HepG2 (cell line): ENCODE measurements at regions not wholly inside any gene's neighbourhood (a gene's known extent, or its start where the extent isn't known, plus 50 kb on each side); places are given as distances from the start of the nearest gene placed in this dataset.

Experiments used
- ATAC-seq: fragments of 200-7000 bp; cut with Tn5 transposase; 3 replicates; pipeline ENCODE4 v1.9.1; 2020; ENCODE audit warnings: mild to moderate bottlenecking, moderate library complexity
- BruUV-seq: library from RNA; stranded (reverse); fragments of 400-500 nt; replicated peaks from 2 replicates; lab custom pipeline; 2021; lab: Mats Ljungman, UMichigan
- CTCF ChIA-PET: fragments of 300-600 bp; formaldehyde crosslinking; extraction: SDS; loops from one replicate; lab custom pipeline; 2021; ENCODE audit warnings: low total read pairs, inconsistent platforms, low intra/inter-chr PET ratio; lab: Yijun Ruan, JAX
- POLR2A ChIA-PET: fragments of 350-600 bp; sonication (Branson Sonifier 250); formaldehyde crosslinking; loops from one replicate; lab custom pipeline; 2020; ENCODE audit warnings: antibody characterized with exemption, inconsistent platforms; lab: Yijun Ruan, JAX
- DNase-seq: peaks from one replicate; pipeline ENCODE4 v3.0.0-alpha.2; 2015; ENCODE audit warnings: low spot score
- FAIRE-seq: peaks from 3 replicates; lab custom pipeline; 2011; peaks lifted over from hg19 to GRCh38; lab: Jason Lieb, UNC
- H2AFZ ChIP-seq: one replicate; pipeline ENCODE4 v1.6.1; 2011; ENCODE audit warnings: low read length, inconsistent platforms
- H3K27ac ChIP-seq: fragments of 300-600 bp; 3 replicates; pipeline ENCODE4 v1.8.0; 2011; ENCODE audit warnings: mixed run types, mild to moderate bottlenecking, mixed read lengths, low read length, inconsistent platforms; ENCODE audit not compliant: insufficient read depth; ENCODE audit errors: extremely low read length
- H3K27me3 ChIP-seq, 2 experiments: fragments of 200-600 bp in 1 of 2; 2 replicates in 1 of 2; 3 replicates in 1 of 2; pipeline versions ENCODE4 v1.6.0 to v1.8.0; 2011; ENCODE audit warnings: low read length in 2 of 2, mild to moderate bottlenecking in 2 of 2, moderate library complexity in 2 of 2, inconsistent platforms in 1 of 2; ENCODE audit not compliant: insufficient read depth in 2 of 2, control insufficient read depth in 1 of 2
- H3K36me3 ChIP-seq, 2 experiments: fragments of 200-600 bp in 1 of 2; replicated peaks in 1 of 2; 2 replicates in 1 of 2; 3 replicates in 1 of 2; pipeline versions ENCODE4 v1.5.1 to v1.8.0; 2011; ENCODE audit warnings: low read length in 2 of 2, inconsistent platforms in 1 of 2; ENCODE audit not compliant: insufficient read depth in 2 of 2, control insufficient read depth in 1 of 2
- H3K4me1 ChIP-seq: 2 replicates; pipeline ENCODE4 v1.5.1; 2012; ENCODE audit warnings: low read length, inconsistent platforms; ENCODE audit not compliant: insufficient read depth
- H3K4me2 ChIP-seq: 2 replicates; pipeline ENCODE4 v1.6.0; 2011; ENCODE audit warnings: low read depth, low read length, inconsistent platforms
- H3K4me3 ChIP-seq, 3 experiments: fragments of 200-600 bp in 1 of 3; sonication (generic), shearing (Covaris generic) in 1 of 3; replicated peaks in 1 of 3; 2 replicates each; pipeline ENCODE4 v1.5.1; 2011 to 2016; ENCODE audit warnings: low read length in 3 of 3, inconsistent platforms in 2 of 3, low read depth in 2 of 3, mild to moderate bottlenecking in 2 of 3, control low read depth in 1 of 3, mixed read lengths in 1 of 3; ENCODE audit not compliant: insufficient read depth in 1 of 3
- H3K79me2 ChIP-seq: one replicate; pipeline ENCODE4 v1.6.1; 2011; ENCODE audit warnings: low read length, inconsistent platforms; ENCODE audit not compliant: insufficient read depth
- H3K9ac ChIP-seq: 2 replicates; pipeline ENCODE4 v1.6.0; 2011; ENCODE audit warnings: mild to moderate bottlenecking, low read depth, low read length, inconsistent platforms; ENCODE audit not compliant: insufficient read depth
- H3K9me3 ChIP-seq: 2 replicates; pipeline ENCODE4 v1.5.1; 2012; ENCODE audit warnings: mild to moderate bottlenecking, low read length
- H4K20me1 ChIP-seq: 2 replicates; pipeline ENCODE4 v1.6.0; 2011; ENCODE audit warnings: inconsistent platforms, mild to moderate bottlenecking, low read length, moderate library complexity; ENCODE audit not compliant: insufficient read depth
- ATF7-NPFF ChIP-seq: sonication (generic); formaldehyde crosslinking; IDR thresholded peaks from 2 replicates; pipeline ENCODE4 v1.8.1; 2023; ENCODE audit warnings: mild to moderate bottlenecking, low read depth, missing genetic modification reagents, moderate library complexity
- CREM ChIP-seq, 2 experiments: sonication (generic) in 1 of 2; formaldehyde crosslinking in 1 of 2; IDR thresholded peaks; 2 replicates each; pipeline versions ENCODE4 v1.4.0 to v1.6.1; 2016 to 2020; ENCODE audit warnings: antibody characterized with exemption in 1 of 2, mild to moderate bottlenecking in 1 of 2, missing genetic modification reagents in 1 of 2
- ETV5 ChIP-seq: IDR thresholded peaks from 2 replicates; pipeline ENCODE4 v1.6.1; 2018; ENCODE audit warnings: missing biosample characterization, missing genetic modification reagents, inconsistent platforms, borderline replicate concordance
- KLF6 ChIP-seq: IDR thresholded peaks from 2 replicates; pipeline ENCODE4 v1.8.0; 2016; ENCODE audit warnings: missing biosample characterization, missing genetic modification reagents
- NR1H2 ChIP-seq: sonication (generic); formaldehyde crosslinking; IDR thresholded peaks from 2 replicates; pipeline ENCODE4 v1.8.1; 2022; ENCODE audit warnings: low read depth, missing genetic modification reagents, borderline replicate concordance
- PITX1 ChIP-seq: sonication (generic); formaldehyde crosslinking; IDR thresholded peaks from 2 replicates; pipeline ENCODE4 v1.5.1; 2020; ENCODE audit warnings: mild to moderate bottlenecking, missing genetic modification reagents
- SYNCRIP ChIP-seq: fragments of 200-400 bp; formaldehyde crosslinking; IDR thresholded peaks from 2 replicates; pipeline ENCODE4 v1.6.1; 2018; ENCODE audit warnings: mild to moderate bottlenecking, low read depth, low read length; ENCODE audit not compliant: insufficient read depth
- ZNF138 ChIP-seq: sonication (generic); formaldehyde crosslinking; IDR thresholded peaks from 2 replicates; pipeline ENCODE4 v1.5.0; 2020; ENCODE audit warnings: mild to moderate bottlenecking, low read depth, missing genetic modification reagents
- ZNF234 ChIP-seq: sonication (generic); formaldehyde crosslinking; conservative IDR thresholded peaks from 2 replicates; pipeline ENCODE4 v1.5.1; 2020; ENCODE audit warnings: mild to moderate bottlenecking, missing genetic modification reagents
- ZNF274 ChIP-seq: sonication (generic); formaldehyde crosslinking; IDR thresholded peaks from 2 replicates; pipeline ENCODE4 v1.5.1; 2020; ENCODE audit warnings: mild to moderate bottlenecking, missing genetic modification reagents
- ZNF451 ChIP-seq: sonication (generic); formaldehyde crosslinking; IDR thresholded peaks from 2 replicates; pipeline ENCODE4 v1.5.0; 2020; ENCODE audit warnings: mild to moderate bottlenecking, missing genetic modification reagents
- ZNF605 ChIP-seq: sonication (generic); formaldehyde crosslinking; IDR thresholded peaks from 2 replicates; pipeline ENCODE4 v1.8.0; 2022; ENCODE audit warnings: mild to moderate bottlenecking, missing genetic modification reagents
- ZNF7 ChIP-seq: IDR thresholded peaks from 2 replicates; pipeline ENCODE4 v1.6.1; 2016; ENCODE audit warnings: missing biosample characterization, missing genetic modification reagents
- ZNF83 ChIP-seq: sonication (generic); formaldehyde crosslinking; IDR thresholded peaks from 2 replicates; pipeline ENCODE4 v1.4.0; 2020; ENCODE audit warnings: missing genetic modification reagents, mild to moderate bottlenecking, borderline replicate concordance
- WGBS: methylation state at CpG from one replicate; pipeline ENCODE4 v1.1.6; 2017; ENCODE audit warnings: low lambda C conversion rate; 5-methylcytosine and 5-hydroxymethylcytosine counted together
- in situ Hi-C: cut with HindIII; loops from 2 replicates; pipeline ENCODE4 v1.10.0; 2017; ENCODE audit warnings: low pct_unique_long_range_greater_than_20kb; ENCODE audit not compliant: extremely low pct_ligation_motif_present
- intact Hi-C: fragments of 100-400 bp; cut with micrococcal nuclease; formaldehyde crosslinking; loops from one replicate; pipeline ENCODE4 v1.10.0; 2022; ENCODE audit not compliant: unreplicated experiment
- TF ChIP-seq, protein P1 (sequence below): sonication (generic); formaldehyde crosslinking; IDR thresholded peaks from 2 replicates; pipeline ENCODE4 v1.4.0; 2020; ENCODE audit warnings: missing genetic modification reagents; ENCODE audit errors: not compliant biosample characterization
- TF ChIP-seq, protein P2 (sequence below): sonication (generic); formaldehyde crosslinking; IDR thresholded peaks from 2 replicates; pipeline ENCODE4 v1.5.1; 2020; ENCODE audit warnings: mild to moderate bottlenecking, missing genetic modification reagents, moderate library complexity
- TF ChIP-seq, protein P3 (sequence below): IDR thresholded peaks from 2 replicates; pipeline ENCODE4 v1.6.1; 2018; ENCODE audit warnings: missing genetic modification reagents

DNA sequence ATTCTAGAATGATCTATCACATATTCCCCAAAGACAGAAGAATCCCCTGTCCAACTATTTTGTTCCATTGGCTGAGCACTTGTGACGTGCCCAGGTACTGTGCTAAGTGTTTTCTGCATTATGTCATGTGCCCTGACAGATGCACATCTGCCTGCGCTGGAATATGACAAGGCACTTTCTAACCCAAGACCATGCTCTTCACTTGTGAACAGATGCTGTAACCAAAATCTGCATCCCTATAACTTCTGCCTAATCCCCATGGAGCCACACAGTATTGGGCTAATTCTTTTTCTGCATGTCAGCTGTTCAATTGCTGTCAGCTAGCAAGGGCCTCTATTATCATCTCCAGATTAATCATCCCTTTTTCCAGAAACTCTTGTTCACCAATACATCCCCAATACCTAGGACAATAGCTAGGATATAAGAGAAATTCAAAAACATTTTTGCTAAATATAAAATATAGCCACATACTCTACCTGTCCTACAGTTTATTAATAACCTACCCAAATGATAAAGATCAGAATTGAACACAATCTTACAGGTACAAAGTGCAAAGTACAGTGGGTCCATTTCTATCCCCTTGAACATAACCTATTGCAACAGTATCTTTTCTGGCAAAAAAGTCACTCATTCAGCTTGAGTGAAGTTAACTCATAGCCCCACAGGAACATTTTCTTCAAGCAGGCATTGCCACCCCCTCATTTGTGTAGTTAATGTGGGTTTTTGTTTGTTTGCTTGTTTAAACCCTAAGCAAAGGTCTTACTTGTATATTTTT, 109.4 kb upstream of the LRRN1 start (continued):
- TF ChIP-seq CREM (IDR thresholded peaks at IDR 0.05) (no peak), CREM (CRISPR knock-in tag; IDR thresholded peaks at IDR 0.05) (no peak), ZNF7 (no peak), ZNF274 (CRISPR knock-in tag) (no peak), KLF6 (CRISPR knock-in tag) (no peak), ETV5 (CRISPR knock-in tag) (no peak), ZNF138 (CRISPR knock-in tag) (no peak), ATF7-NPFF (no peak)
- TF ChIP-seq, protein P1, sequence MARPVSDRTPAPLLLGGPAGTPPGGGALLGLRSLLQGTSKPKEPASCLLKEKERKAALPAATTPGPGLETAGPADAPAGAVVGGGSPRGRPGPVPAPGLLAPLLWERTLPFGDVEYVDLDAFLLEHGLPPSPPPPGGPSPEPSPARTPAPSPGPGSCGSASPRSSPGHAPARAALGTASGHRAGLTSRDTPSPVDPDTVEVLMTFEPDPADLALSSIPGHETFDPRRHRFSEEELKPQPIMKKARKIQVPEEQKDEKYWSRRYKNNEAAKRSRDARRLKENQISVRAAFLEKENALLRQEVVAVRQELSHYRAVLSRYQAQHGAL (CRISPR knock-in tag), result no peak
- TF ChIP-seq, protein P2, sequence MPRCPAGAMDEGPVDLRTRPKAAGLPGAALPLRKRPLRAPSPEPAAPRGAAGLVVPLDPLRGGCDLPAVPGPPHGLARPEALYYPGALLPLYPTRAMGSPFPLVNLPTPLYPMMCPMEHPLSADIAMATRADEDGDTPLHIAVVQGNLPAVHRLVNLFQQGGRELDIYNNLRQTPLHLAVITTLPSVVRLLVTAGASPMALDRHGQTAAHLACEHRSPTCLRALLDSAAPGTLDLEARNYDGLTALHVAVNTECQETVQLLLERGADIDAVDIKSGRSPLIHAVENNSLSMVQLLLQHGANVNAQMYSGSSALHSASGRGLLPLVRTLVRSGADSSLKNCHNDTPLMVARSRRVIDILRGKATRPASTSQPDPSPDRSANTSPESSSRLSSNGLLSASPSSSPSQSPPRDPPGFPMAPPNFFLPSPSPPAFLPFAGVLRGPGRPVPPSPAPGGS, result no peak

DNA sequence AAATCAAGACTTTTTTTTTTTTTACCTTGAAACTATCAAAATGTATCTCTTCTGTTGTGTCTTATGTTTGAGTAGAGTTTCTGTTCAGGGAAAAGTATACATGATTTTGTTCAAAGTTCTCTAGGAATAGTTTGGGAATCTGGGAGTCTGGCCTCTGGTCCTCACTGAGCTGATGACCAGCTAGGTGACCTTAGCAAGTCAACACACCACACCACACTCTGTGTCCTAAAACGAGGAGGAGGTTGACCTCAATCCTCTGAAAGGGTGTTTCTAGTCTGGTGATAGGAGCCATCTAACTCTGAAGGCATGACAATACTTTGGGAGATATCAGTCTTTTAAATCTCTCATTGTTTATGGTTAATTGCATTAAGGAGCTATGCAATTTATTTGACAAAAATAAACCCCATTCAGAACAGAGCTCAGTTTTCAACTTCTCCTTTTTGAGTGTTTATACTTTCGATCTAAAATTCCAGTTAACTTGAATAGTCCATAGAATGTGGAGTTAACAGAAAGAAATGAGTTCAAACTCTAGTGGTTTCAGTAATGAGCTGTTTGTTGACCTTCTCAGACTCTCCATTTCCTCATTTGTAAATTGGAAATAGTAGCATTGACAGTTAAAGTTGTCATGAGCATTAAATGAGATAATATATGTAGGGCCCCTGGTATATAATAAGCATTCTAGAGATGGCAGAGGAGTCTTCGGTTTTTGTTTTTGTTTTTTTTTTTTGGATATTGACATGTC, 112.2 kb upstream of the LRRN1 start:
- in situ Hi-C loops (no loop called here), intact Hi-C loops (no loop called here)
- ChIA-PET POLR2A (no interaction called here), CTCF (no interaction called here)
- Histone ChIP-seq H3K9me3 (no peaks in the 10 kb centered on the region), H2AFZ (no peak overlapping the region), H3K4me2 (no peak overlapping the region), H3K27ac (no peak overlapping the region), H4K20me1 (no peaks in the 10 kb centered on the region), H3K27me3 (no peaks in the 10 kb centered on the region), H3K4me3 (no peak overlapping the region), H3K36me3 (no peaks in the 10 kb centered on the region), H3K4me1 (no peaks in the 10 kb centered on the region), H3K9ac (no peak overlapping the region), H3K79me2 (no peaks in the 10 kb centered on the region)
- TF ChIP-seq ZNF234 (CRISPR knock-in tag) (no peak), ZNF451 (CRISPR knock-in tag) (no peak), NR1H2 (no peak), SYNCRIP (no peak), PITX1 (no peak), ZNF605 (CRISPR knock-in tag) (no peak), ZNF83 (no peak)
- TF ChIP-seq, protein P3, sequence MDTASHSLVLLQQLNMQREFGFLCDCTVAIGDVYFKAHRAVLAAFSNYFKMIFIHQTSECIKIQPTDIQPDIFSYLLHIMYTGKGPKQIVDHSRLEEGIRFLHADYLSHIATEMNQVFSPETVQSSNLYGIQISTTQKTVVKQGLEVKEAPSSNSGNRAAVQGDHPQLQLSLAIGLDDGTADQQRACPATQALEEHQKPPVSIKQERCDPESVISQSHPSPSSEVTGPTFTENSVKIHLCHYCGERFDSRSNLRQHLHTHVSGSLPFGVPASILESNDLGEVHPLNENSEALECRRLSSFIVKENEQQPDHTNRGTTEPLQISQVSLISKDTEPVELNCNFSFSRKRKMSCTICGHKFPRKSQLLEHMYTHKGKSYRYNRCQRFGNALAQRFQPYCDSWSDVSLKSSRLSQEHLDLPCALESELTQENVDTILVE (CRISPR knock-in tag), result no peak
- BruUV-seq, result no TSS peak
- FAIRE-seq (no peak), DNase-seq (no peak), ATAC-seq (no peak)
- WGBS, result 11% methylated on average over 3 of the region's 3 CpGs
